IMR-90 (cell line): ENCODE measurements at regions not wholly inside any gene's neighbourhood (a gene's known extent, or its start where the extent isn't known, plus 50 kb on each side); places are given as distances from the start of the nearest gene placed in this dataset.

Source experiments
- BHLHE40 ChIP-seq: fragments of 150-350 bp; IDR thresholded peaks from 2 replicates; pipeline ENCODE4 v1.6.1; 2016; ENCODE audit warnings: mild to moderate bottlenecking, low read depth, low read length
- SMC3 ChIP-seq: fragments of 150-350 bp; IDR thresholded peaks from 2 replicates; pipeline ENCODE4 v1.6.1; 2016; ENCODE audit warnings: low read depth, mild to moderate bottlenecking, antibody characterized with exemption, low read length, moderate library complexity
- TF ChIP-seq, protein P1 (sequence below): conservative IDR thresholded peaks from 2 replicates; pipeline ENCODE4 v1.5.1; 2012; ENCODE audit warnings: mild to moderate bottlenecking, low read depth, low read length, improper control_type of control experiment

DNA sequence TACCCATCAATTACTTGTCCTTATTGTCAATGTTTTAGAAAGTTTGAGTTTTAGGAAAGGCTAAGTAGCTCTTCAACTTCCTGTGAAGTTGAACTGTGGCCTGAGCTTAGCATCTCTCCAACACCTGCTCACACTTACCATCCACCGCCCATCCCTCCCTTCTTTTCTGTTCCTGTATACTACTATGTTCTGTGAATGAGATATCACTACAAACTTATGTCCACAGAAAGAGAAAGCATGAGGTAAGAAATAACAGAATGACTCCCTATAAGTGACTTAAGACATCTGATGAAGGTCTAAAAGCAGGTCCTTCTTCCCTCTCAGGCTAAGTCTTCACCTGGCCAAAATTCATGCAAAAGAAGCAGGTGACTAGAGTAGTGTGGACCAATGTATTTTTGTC lies 246.3 kb upstream of the PREP start:
- TF ChIP-seq, protein P1, sequence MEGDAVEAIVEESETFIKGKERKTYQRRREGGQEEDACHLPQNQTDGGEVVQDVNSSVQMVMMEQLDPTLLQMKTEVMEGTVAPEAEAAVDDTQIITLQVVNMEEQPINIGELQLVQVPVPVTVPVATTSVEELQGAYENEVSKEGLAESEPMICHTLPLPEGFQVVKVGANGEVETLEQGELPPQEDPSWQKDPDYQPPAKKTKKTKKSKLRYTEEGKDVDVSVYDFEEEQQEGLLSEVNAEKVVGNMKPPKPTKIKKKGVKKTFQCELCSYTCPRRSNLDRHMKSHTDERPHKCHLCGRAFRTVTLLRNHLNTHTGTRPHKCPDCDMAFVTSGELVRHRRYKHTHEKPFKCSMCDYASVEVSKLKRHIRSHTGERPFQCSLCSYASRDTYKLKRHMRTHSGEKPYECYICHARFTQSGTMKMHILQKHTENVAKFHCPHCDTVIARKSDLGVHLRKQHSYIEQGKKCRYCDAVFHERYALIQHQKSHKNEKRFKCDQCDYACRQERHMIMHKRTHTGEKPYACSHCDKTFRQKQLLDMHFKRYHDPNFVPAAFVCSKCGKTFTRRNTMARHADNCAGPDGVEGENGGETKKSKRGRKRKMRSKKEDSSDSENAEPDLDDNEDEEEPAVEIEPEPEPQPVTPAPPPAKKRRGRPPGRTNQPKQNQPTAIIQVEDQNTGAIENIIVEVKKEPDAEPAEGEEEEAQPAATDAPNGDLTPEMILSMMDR, result no peak
- TF ChIP-seq SMC3 (no peak), BHLHE40 (no peak)
